SKM-1 (cell line): ENCODE measurements at regions not wholly inside any gene's neighbourhood (a gene's known extent, or its start where the extent isn't known, plus 50 kb on each side); places are given as distances from the start of the nearest gene placed in this dataset.

Experiments
- DNase-seq: peaks from one replicate; lab custom pipeline; 2025; ENCODE audit not compliant: unreplicated experiment; lab: John Stamatoyannopoulos, UW

- DNase-seq: no peak
Observed at GRCh38 chr9:73548201-73548600, 396.5 kb downstream of the ANXA1 start.

GRCh38 chr9:73549991-73550390, 398.3 kb downstream of the ANXA1 start:
- DNase-seq: no peak

GRCh38 chr9:73553295-73553694, 401.6 kb downstream of the ANXA1 start:
- DNase-seq: no peak

- DNase-seq: no peak
Observed at GRCh38 chr9:73558471-73558870, 406.8 kb downstream of the ANXA1 start.

- DNase-seq: no peak
Observed at GRCh38 chr9:73565026-73565425, 413.4 kb downstream of the ANXA1 start.

GRCh38 chr9:73565833-73566465, 414.3 kb downstream of the ANXA1 start:
- DNase-seq: no peak

- no peak for DNase-seq
Observed at GRCh38 chr9:73566627-73567026, 415.0 kb downstream of the ANXA1 start.

- no peak for DNase-seq
Observed at GRCh38 chr9:73573235-73573634, 421.6 kb downstream of the ANXA1 start.

GRCh38 chr9:73575101-73576060, 423.7 kb downstream of the ANXA1 start:
- DNase-seq: no peak

GRCh38 chr9:73577848-73578247, 426.2 kb downstream of the ANXA1 start:
- DNase-seq: no peak

- DNase-seq: no peak
Observed at GRCh38 chr9:73579823-73580222, 428.2 kb downstream of the ANXA1 start.

- no peak for DNase-seq
Observed at GRCh38 chr9:73583576-73583975, 431.9 kb downstream of the ANXA1 start.

GRCh38 chr9:73595036-73595545, 443.4 kb downstream of the ANXA1 start:
- DNase-seq: no peak

GRCh38 chr9:73596321-73596720, 444.7 kb downstream of the ANXA1 start:
- DNase-seq: no peak

GRCh38 chr9:73597039-73597438, 445.4 kb downstream of the ANXA1 start:
- no peak for DNase-seq

GRCh38 chr9:73597771-73598170, 446.1 kb downstream of the ANXA1 start:
- DNase-seq: no peak

GRCh38 chr9:73609381-73609780, 457.7 kb downstream of the ANXA1 start:
- DNase-seq: no peak

GRCh38 chr9:73611032-73611431, 459.4 kb downstream of the ANXA1 start:
- DNase-seq: no peak

- DNase-seq: no peak
Observed at GRCh38 chr9:73613092-73613701, 461.5 kb downstream of the ANXA1 start.

GRCh38 chr9:73615557-73615956, 463.9 kb downstream of the ANXA1 start:
- no peak for DNase-seq

- DNase-seq: no peak
Observed at GRCh38 chr9:73617586-73617985, 465.9 kb downstream of the ANXA1 start.

- DNase-seq: no peak
Observed at GRCh38 chr9:73640971-73641370, 489.3 kb downstream of the ANXA1 start.
